ENCODE measurements at regions not wholly inside any gene's neighbourhood (a gene's known extent, or its start where the extent isn't known, plus 50 kb on each side); places are given as distances from the start of the nearest gene placed in this dataset.
A peak's percentile ranks its signal among the peaks of the same experiment; 100 is the strongest.
"Not testable (repeated sequence)": the region's sequence is repeated elsewhere in the genome, so short reads cannot be mapped to it uniquely, and the experiment has no call there.

DNA sequence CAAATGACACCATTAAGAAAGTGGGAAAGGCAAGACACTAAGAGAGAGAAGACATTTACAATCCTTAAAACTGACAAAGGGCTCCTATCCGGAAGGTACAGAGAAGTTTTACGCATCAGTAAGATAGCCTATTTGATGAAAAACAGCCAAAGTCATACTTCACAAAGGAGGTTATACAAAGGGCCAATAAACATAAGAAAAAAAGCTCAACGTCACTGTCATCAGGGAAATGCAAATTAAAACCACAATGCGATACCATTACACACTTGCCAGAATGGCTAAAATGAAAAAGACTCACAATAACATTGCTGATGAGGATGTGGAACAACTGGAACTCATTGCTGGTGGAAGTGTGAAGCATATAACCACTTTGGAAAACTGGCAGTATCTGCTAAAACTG, 168.6 kb upstream of the FAR2 start:
- DNase-seq (ENCODE audit: low spot score) = no peak

GRCh38 chr12:28987538-28988324, 161.3 kb upstream of the FAR2 start:
- DNase-seq (ENCODE audit: low spot score) = no peak

DNA sequence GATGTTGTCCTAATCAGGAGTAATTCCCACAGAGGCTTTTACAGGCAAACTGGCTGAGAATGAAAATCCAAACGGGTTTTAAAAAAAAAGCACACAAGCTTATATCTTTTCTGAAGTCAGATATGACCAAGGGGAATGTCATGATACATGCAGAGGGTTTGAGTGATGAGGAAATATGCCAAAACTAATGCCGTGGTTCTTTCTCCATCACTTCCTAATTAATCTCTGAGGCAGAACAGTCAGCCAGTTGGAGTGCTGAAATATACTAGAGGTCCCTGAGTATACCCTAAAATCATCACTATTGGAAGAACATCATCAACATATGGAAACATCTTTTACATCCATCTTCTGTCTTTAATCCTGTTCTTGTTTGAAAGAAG, 160.8 kb upstream of the FAR2 start:
- no peak for DNase-seq (ENCODE audit: low spot score)

DNA sequence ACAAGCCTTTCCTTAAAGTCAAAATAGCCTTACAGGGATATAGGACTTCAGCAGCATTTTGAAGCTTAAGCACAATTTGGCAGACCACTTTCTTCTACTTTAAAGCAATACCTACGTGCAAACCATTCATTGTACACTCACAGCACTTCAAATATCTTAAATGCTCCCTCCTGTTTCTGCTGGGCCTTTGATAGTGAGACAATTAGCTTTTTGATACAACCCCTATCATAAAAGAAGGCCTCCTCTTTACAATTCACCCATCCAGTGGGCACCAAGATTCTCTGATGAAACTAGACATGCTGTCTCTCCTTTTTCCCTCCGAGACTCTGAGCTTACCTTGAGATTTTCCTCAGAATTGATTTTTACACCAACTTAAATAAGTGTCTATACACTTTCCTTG, 157.5 kb upstream of the FAR2 start:
- DNase-seq (ENCODE audit: low spot score) = no peak

- DNase-seq (ENCODE audit: low spot score) = no peak
These were observed 155.4 kb upstream of the FAR2 start for GRCh38 chr12:28993720-28994119.

- no peak for DNase-seq (ENCODE audit: low spot score)
These were observed 154.8 kb upstream of the FAR2 start for GRCh38 chr12:28994179-28994715.

- no peak for DNase-seq (ENCODE audit: low spot score)
These were observed 152.4 kb upstream of the FAR2 start for GRCh38 chr12:28996688-28997087.

DNA sequence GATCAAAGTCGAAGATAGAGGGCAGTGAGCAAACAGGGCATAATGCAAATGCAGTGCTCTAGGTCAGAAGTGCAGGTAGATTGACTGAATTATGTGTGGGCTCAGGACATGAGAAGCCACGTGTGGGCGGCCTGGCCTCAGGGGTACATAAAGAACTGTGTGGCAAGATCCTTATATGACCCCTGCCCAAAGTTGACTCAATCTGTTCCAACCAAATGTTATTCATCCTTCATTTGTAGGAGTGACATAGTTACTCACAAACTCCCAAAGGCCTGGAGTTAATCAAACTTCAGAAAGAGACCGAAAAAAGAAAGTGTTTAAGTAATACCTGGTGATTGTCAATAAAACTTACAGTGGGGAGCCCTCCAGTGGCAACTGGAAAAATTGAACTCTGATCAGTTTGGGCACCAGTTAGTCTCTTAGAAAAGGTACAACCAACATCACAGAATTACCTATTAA, 150.4 kb upstream of the FAR2 start:
- DNase-seq (ENCODE audit: low spot score) = peak; percentile 54

DNA sequence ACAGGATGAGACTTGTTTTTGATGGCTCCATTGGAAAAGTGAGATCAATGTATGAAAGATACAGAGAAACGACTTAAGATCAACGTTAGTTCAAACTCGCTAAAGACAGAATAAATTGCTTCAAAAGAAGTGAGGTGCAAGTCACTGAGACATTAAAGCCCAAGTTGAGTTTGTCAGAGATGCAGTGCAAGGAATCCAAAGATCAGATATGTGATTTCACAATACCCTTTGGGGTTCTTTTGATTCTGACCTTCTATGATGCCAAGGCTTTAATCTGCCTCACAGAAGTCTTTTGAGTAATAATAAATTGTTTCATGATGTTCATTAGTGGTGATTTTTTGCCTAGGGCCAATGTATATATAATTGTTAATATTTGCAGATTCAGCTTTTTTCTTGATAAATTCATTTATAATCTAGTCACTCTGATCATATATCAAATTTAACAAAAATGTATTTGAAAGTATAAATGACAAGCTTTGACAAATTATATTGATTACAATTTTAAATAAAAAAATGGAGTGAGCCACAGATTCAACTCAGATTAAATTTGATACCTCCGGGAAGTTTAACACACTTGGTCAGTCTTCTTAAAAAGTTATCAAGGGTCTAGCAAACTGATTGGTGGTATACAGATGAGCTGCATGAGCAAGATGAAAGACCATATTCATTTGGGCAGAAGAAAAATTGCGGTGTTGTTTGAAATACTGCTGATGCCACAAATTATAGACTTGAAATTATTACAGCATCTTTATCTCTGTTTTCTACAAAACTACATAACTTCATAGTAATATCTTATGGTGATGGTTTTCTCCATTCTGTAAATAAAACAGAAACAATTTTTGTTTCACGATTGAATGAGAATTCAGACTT, 144.8 kb upstream of the FAR2 start:
- DNase-seq (ENCODE audit: low spot score) = no peak

DNA sequence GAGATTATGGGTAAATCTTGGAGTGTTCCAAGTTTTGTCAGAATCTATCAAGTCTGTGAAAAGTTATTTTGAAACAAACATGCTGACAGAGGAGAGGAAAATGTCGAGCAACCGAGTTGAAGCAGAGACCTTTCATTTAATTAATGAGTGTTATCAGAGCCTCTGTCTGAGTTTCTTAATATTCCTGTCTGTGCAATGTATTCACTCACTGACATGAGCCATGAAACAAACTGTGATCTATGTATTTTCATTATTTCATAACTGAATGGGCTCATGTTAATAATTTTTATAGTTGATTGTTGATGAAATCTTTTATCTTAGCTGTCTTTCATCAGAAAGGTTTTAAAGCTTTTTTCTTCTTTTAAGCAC, 144.2 kb upstream of the FAR2 start:
- no peak for DNase-seq (ENCODE audit: low spot score)

- DNase-seq (ENCODE audit: low spot score) = no peak
These were observed 140.3 kb upstream of the FAR2 start for GRCh38 chr12:29008786-29009185.

- DNase-seq (ENCODE audit: low spot score) = no peak
These were observed 136.4 kb upstream of the FAR2 start for GRCh38 chr12:29012673-29013072.

DNA sequence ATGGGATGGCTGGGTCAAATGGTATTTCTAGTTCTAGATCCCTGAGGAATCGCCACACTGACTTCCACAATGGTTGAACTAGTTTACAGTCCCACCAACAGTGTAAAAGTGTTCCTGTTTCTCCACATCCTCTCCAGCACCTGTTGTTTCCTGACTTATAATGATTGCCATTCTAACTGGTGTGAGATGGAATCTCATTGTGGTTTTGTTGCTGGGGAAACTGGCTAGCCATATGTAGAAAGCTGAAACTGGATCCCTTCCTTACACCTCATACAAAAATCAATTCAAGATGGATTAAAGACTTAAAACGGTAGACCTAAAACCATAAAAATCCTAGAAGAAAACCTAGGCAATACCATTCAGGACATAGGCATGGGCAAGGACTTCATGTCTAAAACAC, 131.5 kb upstream of the FAR2 start:
- DNase-seq (ENCODE audit: low spot score) = not testable (repeated sequence)

DNA sequence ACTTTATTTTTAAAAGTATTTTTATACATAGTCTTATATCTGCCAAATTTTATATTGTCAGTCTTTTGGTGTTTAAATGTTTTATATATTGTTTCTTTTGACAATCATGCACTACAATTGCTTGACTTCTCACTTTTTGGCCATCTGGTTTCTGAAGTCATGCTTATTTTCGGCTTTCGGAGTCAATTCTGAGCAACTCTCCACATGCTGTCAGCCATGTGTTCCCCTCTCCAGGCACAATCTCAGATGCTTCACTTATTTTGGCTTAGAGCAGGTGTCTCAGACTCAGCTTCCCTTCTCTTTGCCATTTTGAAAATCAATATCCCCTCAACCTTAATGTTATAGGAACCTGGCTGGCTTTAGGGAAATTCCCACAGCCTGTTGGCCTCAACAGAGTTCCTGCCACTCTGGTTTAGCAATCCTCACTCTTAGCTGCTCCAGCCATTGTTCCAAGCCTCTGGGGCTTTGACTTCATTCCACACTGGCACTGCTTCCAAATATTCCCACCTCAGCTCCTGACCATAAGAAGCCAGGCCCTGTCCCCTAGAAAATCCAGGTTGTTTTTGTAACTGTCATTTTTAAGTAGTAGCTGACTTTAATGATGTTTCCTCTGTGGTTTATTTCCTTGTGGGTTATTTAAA, 125.5 kb upstream of the FAR2 start:
- DNase-seq (ENCODE audit: low spot score) = no peak

DNA sequence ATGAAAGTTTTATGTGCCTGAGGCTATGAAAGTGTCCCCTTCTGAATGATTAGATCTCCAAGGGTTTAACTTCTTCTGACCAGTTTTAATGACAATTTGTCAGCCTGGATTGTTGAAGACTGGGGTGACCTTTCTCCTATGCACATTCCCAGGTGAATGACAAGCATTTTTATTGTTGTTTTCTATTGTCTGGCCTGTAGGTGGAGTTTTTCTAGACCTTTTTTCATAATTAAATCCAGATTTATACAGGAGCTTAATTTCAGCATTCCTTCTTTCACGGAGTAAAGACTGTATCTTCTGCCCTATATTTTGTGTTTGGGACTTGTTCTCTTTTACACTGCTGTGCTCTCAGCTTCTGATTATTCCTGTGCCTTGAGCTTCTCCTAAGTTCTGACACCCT, 125.0 kb upstream of the FAR2 start:
- peak; percentile 18 for DNase-seq (ENCODE audit: low spot score)

- no peak for DNase-seq (ENCODE audit: low spot score)
These were observed 123.1 kb upstream of the FAR2 start for GRCh38 chr12:29025937-29026336.

DNA sequence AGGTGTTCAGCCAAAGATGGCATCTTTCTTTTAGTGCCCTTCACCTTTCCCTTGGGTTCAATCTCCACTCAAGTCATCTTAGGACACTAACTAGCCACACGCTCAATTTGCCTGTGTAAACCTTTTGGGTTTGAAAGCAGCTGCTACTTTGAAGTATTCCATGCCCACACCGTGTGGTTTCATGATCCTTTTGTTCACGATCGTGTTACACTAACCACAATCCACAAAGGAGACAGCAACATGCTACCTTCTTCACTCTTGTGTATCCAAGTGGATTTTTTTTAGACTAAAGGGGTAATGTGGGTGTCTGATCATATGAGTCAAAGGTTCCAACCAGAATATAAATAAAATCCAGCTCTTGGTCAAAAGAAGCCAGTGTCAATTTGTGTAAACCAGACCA, 122.7 kb upstream of the FAR2 start:
- DNase-seq (ENCODE audit: low spot score) = no peak

- not testable (repeated sequence) for DNase-seq (ENCODE audit: low spot score)
These were observed 119.6 kb upstream of the FAR2 start for GRCh38 chr12:29029484-29029883.

DNA sequence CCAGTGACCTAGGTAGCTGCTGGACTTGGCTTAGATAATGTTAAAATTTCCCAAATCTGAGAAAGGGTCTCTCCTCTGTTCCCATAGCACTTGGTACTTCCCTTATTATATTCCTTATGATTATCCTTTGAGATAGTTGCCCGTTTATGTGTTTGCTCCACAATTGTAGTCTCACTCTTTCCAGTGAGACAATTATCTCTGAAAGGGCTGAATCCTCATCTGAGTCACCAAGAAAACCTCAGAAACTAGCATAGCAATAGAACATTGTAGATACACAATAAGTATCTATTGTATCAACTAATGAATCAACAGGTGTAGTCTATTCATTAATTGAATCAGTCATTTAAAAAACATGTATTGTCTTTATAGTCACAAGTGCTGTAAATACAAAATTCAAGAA, 119.1 kb upstream of the FAR2 start:
- no peak for DNase-seq (ENCODE audit: low spot score)

DNA sequence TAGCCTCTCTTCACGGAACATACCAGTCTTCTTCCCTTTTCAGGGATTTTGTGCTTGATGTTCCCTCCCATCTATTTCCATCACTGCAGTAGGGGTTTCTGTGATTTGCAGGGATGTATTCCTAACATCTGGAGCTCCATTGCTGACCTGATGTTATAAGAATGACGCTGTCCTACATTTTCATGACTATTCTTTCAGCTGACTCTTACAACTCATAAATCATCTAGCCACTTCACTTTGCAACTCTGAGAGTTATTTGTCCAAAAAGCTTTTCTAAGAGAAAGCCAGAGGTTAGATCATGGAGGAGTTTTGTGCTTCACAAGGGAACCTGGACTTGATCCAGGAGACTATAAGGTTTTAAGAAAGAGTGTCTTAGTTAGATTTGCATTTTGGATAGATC, 116.6 kb upstream of the FAR2 start:
- no peak for DNase-seq (ENCODE audit: low spot score)

DNA sequence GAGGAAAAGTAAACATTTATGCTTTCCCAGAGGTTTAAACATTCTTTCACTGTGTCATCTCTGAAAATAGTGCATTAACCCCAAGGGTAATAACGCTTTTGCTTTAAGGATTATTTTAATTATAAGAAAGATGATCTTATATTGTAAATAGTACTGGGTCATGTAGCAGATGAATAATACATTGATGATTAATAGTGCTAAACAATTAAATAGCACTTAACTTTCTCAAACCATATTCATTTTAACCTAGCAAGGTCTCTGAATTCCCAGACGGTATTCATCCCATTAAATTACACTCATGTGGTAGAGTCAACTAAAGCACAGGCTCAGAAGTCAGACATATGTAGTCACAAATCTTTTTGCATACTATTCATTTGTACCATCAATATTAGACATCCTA, 115.6 kb upstream of the FAR2 start:
- DNase-seq (ENCODE audit: low spot score) = no peak

GRCh38 chr12:29035112-29035511, 114.0 kb upstream of the FAR2 start:
- DNase-seq (ENCODE audit: low spot score) = no peak

- peak; percentile 67 for DNase-seq (ENCODE audit: low spot score)
These were observed 110.1 kb upstream of the FAR2 start for GRCh38 chr12:29039013-29039412.

Measured in AG20443 (cell line).